PC-9 (cell line): ENCODE measurements at regions not wholly inside any gene's neighbourhood (a gene's known extent, or its start where the extent isn't known, plus 50 kb on each side); places are given as distances from the start of the nearest gene placed in this dataset.

Experiments
- CTCF ChIP-seq: fragments of 200-600 bp; sonication (generic); conservative IDR thresholded peaks from 2 replicates; pipeline ENCODE4 v1.6.1; 2017; ENCODE audit warnings: mixed run types, antibody characterized with exemption, mild to moderate bottlenecking, moderate library complexity
- EZH2 ChIP-seq: fragments of 200-600 bp; sonication (generic); IDR thresholded peaks from 2 replicates; pipeline ENCODE4 v1.8.0; 2017; ENCODE audit warnings: antibody characterized with exemption, low read depth

DNA sequence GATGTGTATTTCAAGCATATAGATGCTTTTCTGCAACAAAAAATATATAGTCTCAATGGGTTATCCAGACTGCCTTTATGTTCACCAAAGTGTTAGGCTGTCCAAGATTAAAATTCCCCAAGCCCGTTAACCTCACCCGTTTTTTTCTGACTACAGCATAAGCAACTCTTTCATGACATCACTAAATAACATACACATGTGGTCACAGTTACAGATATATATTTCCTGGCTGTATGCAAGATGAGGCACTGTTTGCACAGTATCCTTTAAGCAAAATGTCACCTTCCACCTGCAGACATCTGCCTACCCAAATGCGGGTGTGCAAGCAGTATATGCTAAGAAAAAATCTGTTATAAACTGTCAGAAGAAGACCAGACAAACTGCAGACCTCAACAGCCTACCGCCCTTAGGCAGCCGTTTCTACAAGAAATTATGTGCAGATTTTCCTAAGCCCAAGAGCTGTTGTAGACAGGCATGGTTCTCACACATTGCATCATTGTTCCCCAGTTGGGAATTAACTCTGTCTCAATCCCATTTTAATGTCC lies 183.1 kb upstream of the MXRA5 start:
- TF ChIP-seq EZH2, result no peak
- no peak for TF ChIP-seq CTCF
